ENCODE measurements at regions not wholly inside any gene's neighbourhood (a gene's known extent, or its start where the extent isn't known, plus 50 kb on each side); places are given as distances from the start of the nearest gene placed in this dataset.

- DNase-seq (ENCODE audit: low read depth in 2 of 2): no peak
Measured at GRCh38 chr10:78297997-78298396, 264.3 kb downstream of the RPS24 start.

- DNase-seq (ENCODE audit: low read depth in 2 of 2): no peak
Measured at GRCh38 chr10:78298835-78299234, 265.2 kb downstream of the RPS24 start.

DNA sequence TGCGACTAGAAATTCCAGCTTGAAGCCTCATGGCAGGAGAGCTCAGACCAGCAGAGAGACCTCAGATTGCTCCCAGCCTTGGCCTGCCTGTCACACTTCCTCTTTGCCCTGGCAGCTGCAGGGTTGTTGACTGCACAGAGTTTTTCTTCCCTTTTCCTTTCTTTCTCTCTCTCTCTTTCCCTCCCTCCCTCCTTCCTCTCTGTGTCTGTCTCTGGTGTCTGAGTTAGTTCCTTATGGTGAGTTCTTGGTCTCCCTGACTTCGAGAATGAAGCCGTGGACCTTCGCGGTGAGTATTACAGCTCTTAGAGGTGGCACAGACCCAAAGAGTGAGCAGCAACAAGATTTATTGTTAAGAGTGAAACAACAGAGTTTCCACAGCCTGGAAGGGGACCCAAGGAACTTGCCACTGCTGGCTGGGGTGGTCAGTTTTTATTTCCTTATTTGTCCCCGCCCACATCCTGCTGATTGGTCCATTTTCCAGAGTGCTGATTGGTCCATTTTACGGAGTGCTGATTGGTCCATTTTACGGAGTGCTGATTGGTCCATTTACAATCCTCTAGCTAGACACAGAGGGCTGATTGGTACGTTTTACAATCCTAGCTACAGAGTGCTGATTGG is 266.3 kb downstream of the RPS24 start:
- DNase-seq (ENCODE audit: low read depth in 2 of 2): no peak

DNA sequence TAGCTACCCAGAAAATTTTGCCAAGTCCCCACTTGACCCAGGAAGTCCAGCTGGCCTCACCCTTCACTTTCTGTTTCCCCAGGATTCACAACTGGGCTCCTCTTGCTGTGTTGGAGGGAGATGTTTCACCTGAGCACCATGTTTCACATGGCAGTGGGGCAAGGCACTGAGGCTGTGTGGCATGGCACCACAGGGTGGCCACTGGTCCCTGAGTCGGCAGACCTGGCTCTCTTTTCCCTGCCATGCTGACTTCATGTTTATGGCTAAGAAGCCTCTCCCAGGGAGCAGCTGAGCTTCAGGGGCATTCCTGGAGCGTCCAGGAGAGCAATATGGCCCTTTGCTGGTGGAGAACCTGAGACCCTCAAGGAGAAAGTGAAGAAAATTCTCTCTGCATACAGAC is 266.9 kb downstream of the RPS24 start:
- DNase-seq (ENCODE audit: low read depth in 2 of 2): no peak

DNA sequence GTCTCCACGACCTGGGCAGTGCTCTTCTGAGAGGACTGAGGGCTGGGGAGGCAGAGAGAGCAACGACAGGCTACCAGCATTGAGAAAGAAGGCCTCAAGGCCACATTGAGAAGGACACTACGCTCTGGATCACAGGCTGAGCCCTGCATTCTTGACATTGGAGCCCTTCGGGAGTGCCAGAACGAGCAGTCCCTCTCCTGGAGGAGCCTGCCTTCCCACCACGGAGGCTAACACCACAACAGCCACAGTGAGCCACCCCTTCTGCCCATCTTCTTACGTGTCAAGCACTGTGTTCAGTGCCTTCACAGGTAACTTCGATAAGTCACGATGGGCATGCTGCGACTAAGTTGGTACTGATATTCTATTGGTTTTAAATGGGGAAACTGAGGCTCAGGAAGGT is 267.8 kb downstream of the RPS24 start:
- no peak for DNase-seq (ENCODE audit: low read depth in 2 of 2)

GRCh38 chr10:78301891-78302738 is 268.5 kb downstream of the RPS24 start:
- DNase-seq (ENCODE audit: low read depth in 2 of 2): no peak

GRCh38 chr10:78302739-78302988 is 269.0 kb downstream of the RPS24 start:
- DNase-seq (ENCODE audit: low read depth in 2 of 2): no peak

GRCh38 chr10:78302989-78303854 is 269.6 kb downstream of the RPS24 start:
- peak; percentile 89 to 96 for DNase-seq (ENCODE audit: low read depth in 2 of 2)

DNA sequence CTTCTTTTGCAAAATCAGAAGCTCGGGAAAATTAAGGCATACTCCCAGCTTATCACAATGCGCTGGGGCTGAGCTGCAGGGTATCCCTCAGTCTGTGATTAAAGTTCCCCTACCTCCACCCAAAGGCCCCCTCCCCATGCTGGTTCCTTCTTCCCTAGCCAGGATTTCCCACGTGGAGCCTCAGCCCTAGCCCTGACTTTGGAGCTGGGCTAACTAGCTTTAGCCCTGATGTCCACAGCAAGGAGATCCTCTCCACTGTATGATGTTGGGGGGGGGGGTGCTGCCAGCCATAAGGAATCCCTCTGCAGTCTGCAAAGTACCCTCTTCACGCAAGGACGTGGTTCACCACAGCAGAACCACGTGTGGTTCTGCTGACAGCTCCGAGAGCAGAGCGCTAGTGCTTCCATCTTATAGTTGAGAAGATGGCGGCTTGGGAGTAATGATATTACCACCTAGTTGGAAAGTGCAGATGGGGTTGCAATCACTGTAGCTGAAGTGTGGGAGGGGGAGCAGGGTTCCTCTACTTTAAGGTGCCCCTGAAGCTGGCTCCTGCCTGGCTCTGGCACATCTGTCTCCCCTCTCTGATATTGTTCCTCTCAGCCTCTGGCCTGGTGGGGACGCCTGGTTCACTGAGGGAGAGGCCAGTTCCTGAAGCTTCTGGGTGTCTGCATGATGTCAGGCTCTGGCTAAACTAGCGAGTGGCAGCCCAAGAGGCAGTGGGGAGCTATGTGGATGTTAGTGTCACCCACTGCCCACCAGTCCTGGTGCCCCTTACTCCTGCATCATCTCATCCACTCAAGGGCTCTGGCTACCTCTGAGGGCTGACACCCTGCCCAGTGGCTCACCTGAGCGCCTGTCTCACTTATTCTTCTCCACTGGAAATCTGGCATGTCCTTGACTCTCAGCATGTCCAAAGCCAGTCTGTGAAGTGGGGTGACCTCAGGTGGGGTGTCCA is 270.7 kb downstream of the RPS24 start:
- no peak for DNase-seq (ENCODE audit: low read depth in 2 of 2)

GRCh38 chr10:78305311-78305710 is 271.6 kb downstream of the RPS24 start:
- DNase-seq (ENCODE audit: low read depth in 2 of 2): no peak

GRCh38 chr10:78306358-78306757 is 272.7 kb downstream of the RPS24 start:
- DNase-seq (ENCODE audit: low read depth in 2 of 2): no peak

- no peak for DNase-seq (ENCODE audit: low read depth in 2 of 2)
Measured at GRCh38 chr10:78307576-78307975, 273.9 kb downstream of the RPS24 start.

GRCh38 chr10:78309536-78310237 is 276.0 kb downstream of the RPS24 start:
- no peak for DNase-seq (ENCODE audit: low read depth in 2 of 2)

DNA sequence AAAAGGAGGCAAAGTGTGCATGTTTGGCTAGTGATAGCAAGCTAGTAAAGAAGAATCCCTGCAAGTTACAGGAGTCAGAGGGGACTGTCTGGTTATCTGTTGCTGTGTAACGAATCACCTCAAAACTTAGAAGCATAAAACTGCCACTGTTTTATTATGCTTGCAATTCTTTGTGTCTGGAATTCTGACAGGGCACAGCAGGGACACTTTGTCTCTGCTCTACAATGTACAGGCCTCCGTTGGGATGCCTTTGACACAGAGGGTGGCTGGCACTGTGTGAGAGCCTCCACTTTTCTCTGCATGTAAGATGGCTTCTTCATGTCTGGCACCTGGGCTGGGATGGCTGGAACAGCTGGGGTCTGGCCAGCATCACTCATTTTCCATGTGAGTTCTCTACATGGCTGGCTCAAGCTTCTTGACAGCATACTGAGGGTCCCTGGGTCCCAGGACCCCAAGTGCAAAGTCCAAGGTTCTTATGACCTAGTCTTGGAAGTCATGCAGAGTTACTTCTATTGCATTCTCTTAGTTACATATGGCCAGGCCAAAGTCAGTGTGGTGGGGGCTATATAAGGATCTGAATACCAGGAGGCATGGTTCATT is 276.9 kb downstream of the RPS24 start:
- DNase-seq (ENCODE audit: low read depth in 2 of 2): no peak

GRCh38 chr10:78312197-78313047 is 278.8 kb downstream of the RPS24 start:
- DNase-seq (ENCODE audit: low read depth in 2 of 2): no peak

GRCh38 chr10:78313048-78313381 is 279.4 kb downstream of the RPS24 start:
- DNase-seq (ENCODE audit: low read depth in 2 of 2): no peak

DNA sequence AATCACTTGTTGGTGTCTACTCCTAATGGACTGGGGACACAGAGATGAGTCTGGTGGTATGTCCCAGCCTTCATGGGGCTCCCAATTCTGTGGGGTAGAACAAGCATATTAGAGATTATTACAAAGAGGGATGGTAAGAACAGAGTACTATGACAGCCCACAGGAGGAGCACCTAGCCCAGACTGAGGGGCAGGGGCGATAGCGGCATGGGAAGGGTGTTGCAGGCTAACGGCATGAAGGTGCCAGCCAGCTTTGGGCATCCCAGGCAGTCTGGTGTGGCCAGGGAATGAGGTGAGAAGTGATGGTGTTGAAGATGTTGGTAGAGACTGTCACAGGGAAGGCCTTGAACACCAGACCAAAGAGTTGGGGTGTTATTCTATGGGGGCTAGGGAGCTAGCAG is 280.0 kb downstream of the RPS24 start:
- no peak for DNase-seq (ENCODE audit: low read depth in 2 of 2)

GRCh38 chr10:78314651-78315050 is 281.0 kb downstream of the RPS24 start:
- DNase-seq (ENCODE audit: low read depth in 2 of 2): no peak

DNA sequence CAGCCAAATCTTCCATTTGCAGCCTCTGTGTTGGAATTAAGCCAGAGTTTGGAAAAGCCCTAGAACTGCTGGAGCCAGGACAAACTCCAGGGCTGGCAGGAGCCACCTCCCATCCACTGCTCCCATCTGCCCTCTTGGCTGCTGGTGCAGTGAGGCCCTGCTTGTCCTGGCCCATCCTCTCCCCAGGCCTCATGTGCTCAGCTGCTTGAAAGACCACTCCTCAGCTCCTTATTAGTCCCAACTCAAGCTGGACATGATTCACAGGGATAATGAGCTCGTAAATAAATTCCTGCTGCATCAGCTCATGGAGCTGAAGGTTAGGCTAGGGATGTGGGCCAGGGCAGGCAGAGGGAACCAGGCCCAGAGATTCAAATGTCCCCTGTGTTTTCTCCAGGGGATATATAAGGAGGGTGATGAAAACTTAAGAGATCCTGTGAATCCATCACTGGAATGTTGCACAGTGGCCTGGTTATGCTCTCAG is 282.8 kb downstream of the RPS24 start:
- no peak for DNase-seq (ENCODE audit: low read depth in 2 of 2)

DNA sequence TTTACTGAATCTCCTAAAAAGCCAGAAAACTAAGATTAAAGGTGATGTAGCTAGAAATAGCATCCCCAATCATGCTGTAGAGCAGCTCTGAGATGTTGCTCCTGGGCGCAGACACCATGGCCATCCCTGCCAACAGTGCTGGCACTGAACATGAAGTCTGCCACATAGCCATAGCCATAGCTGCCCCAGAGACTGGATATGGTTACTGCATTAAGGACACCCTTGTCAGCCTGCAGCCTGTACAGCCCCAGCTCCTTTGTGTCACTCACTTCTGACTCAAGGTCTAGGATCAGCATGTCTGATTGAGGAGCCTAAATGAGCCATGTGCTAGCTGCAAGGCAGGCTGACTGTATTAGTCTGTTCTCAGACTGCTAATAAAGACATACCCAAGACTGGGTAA is 284.6 kb downstream of the RPS24 start:
- DNase-seq (ENCODE audit: low read depth in 2 of 2): no peak
